ENCODE measurements at regions not wholly inside any gene's neighbourhood (a gene's known extent, or its start where the extent isn't known, plus 50 kb on each side); places are given as distances from the start of the nearest gene placed in this dataset.

GRCh38 chr4:31427691-31428090 lies 707.5 kb downstream of the PCDH7 start:
- Mint-ChIP-seq H3K9me3 (no peaks in the 10 kb centered on the region), H3K27me3 (no peaks in the 10 kb centered on the region), H3K4me3 (no peak overlapping the region), H3K27ac (no peak overlapping the region), H3K36me3 (ENCODE audit: low read depth) (no peaks in the 10 kb centered on the region), H3K4me1 (ENCODE audit: low read depth) (no peaks in the 10 kb centered on the region)
- POLR2A ChIA-PET = no interaction called here
- Histone ChIP-seq H3K36me3 (ENCODE audit: insufficient read depth, low read length) (no peaks in the 10 kb centered on the region), H3K9me3 (ENCODE audit: control insufficient read depth in 1 of 2, insufficient read depth in 1 of 2, low read length in 2 of 2) (no peaks in the 10 kb centered on the region), H3K27ac (ENCODE audit: low read depth in 1 of 2, low read length in 2 of 2) (no peak overlapping the region), H3K27me3 (ENCODE audit: control insufficient read depth in 1 of 2, insufficient read depth in 2 of 2, low read length in 2 of 2) (no peaks in the 10 kb centered on the region), H3K4me1 (ENCODE audit: insufficient read depth, low read length) (no peaks in the 10 kb centered on the region), H3K4me3 (ENCODE audit: low read length) (no peak overlapping the region)
- intact Hi-C loops (cut with DNase I, micrococcal nuclease) = no loop called here
- TF ChIP-seq CTCF (IDR thresholded peaks at IDR 0.05) = no peak
- CTCF ChIA-PET = no interaction called here
- no peak for DNase-seq
- ATAC-seq (ENCODE audit: poor library complexity) = no peak

- Mint-ChIP-seq H3K27me3 (no peaks in the 10 kb centered on the region), H3K4me3 (no peak overlapping the region), H3K4me1 (ENCODE audit: low read depth) (no peaks in the 10 kb centered on the region), H3K36me3 (ENCODE audit: low read depth) (no peaks in the 10 kb centered on the region), H3K9me3 (peaks cover 2% of the 10 kb centered on the region), H3K27ac (no peak overlapping the region)
- no peak for DNase-seq
- ChIA-PET POLR2A (no interaction called here), CTCF (no interaction called here)
- no peaks in the 10 kb centered on the region for H3K27me3 ChIP-seq (ENCODE audit: control insufficient read depth in 1 of 2, insufficient read depth in 2 of 2, low read length in 2 of 2)
- no peak overlapping the region for H3K27ac ChIP-seq (ENCODE audit: low read depth in 1 of 2, low read length in 2 of 2)
- H3K36me3 ChIP-seq (ENCODE audit: insufficient read depth, low read length) = no peaks in the 10 kb centered on the region
- H3K4me3 ChIP-seq (ENCODE audit: low read length) = no peak overlapping the region
- peaks cover 0 to 9% of the 10 kb centered on the region in 2 experiments for H3K9me3 ChIP-seq (ENCODE audit: control insufficient read depth in 1 of 2, insufficient read depth in 1 of 2, low read length in 2 of 2)
- no peaks in the 10 kb centered on the region for H3K4me1 ChIP-seq (ENCODE audit: insufficient read depth, low read length)
- TF ChIP-seq CTCF (IDR thresholded peaks at IDR 0.05) = no peak
- ATAC-seq (ENCODE audit: poor library complexity) = no peak
- intact Hi-C loops (cut with DNase I, micrococcal nuclease) = no loop called here
These were observed 722.1 kb downstream of the PCDH7 start for GRCh38 chr4:31442236-31442635.

- CTCF ChIA-PET = no interaction called here
- H3K4me3 Mint-ChIP-seq = no peak overlapping the region
- POLR2A ChIA-PET = no interaction called here
These were observed 725.4 kb downstream of the PCDH7 start for GRCh38 chr4:31445526-31445925.

More at GRCh38 chr4:31445526-31445925, 725.4 kb downstream of the PCDH7 start:
- Histone ChIP-seq H3K27me3 (ENCODE audit: control insufficient read depth in 1 of 2, insufficient read depth in 2 of 2, low read length in 2 of 2) (no peaks in the 10 kb centered on the region), H3K4me1 (ENCODE audit: insufficient read depth, low read length) (no peaks in the 10 kb centered on the region), H3K4me3 (ENCODE audit: low read length) (no peak overlapping the region), H3K36me3 (ENCODE audit: insufficient read depth, low read length) (no peaks in the 10 kb centered on the region), H3K9me3 (ENCODE audit: control insufficient read depth in 1 of 2, insufficient read depth in 1 of 2, low read length in 2 of 2) (no peaks in the 10 kb centered on the region), H3K27ac (ENCODE audit: low read depth in 1 of 2, low read length in 2 of 2) (no peak overlapping the region)
- H3K27ac Mint-ChIP-seq = no peak overlapping the region
- H3K27me3 Mint-ChIP-seq = no peaks in the 10 kb centered on the region
- no peak for TF ChIP-seq CTCF (IDR thresholded peaks at IDR 0.05)
- ATAC-seq (ENCODE audit: poor library complexity) = no peak
- intact Hi-C loops (cut with DNase I, micrococcal nuclease) = no loop called here
- H3K9me3 Mint-ChIP-seq = peaks cover 4% of the 10 kb centered on the region
- DNase-seq = no peak
- no peaks in the 10 kb centered on the region for H3K4me1 Mint-ChIP-seq (ENCODE audit: low read depth)
- H3K36me3 Mint-ChIP-seq (ENCODE audit: low read depth) = no peaks in the 10 kb centered on the region
